Neural progenitor cell (in vitro differentiated cells): ENCODE measurements at regions not wholly inside any gene's neighbourhood (a gene's known extent, or its start where the extent isn't known, plus 50 kb on each side); places are given as distances from the start of the nearest gene placed in this dataset.

Experiments used
- CTCF ChIP-seq: fragments of 200-600 bp; sonication (generic); IDR thresholded peaks from 2 replicates; pipeline ENCODE4 v1.5.1; 2017; ENCODE audit warnings: antibody characterized with exemption, mild to moderate bottlenecking
- EZH2phosphoT487 ChIP-seq: fragments of 200-600 bp; sonication (generic); IDR thresholded peaks from 2 replicates; pipeline ENCODE4 v1.6.1; 2017; ENCODE audit warnings: antibody characterized with exemption

GRCh38 chr3:6035626-6036025, 825.3 kb upstream of the GRM7 start:
- TF ChIP-seq EZH2phosphoT487 (no peak), CTCF (no peak)
